ENCODE measurements at regions not wholly inside any gene's neighbourhood (a gene's known extent, or its start where the extent isn't known, plus 50 kb on each side); places are given as distances from the start of the nearest gene placed in this dataset.

- CTCF ChIA-PET: no interaction called here
- Histone ChIP-seq H3K9ac (replicated peaks; ENCODE audit: extremely low read depth, insufficient read depth, low read length) (no peak overlapping the region), H3K79me2 (ENCODE audit: control insufficient read depth, insufficient read depth, low read length) (no peaks in the 10 kb centered on the region), H3K4me3 (replicated peaks in 1 of 3; ENCODE audit: insufficient read depth in 1 of 3, low read depth in 1 of 3, low read length in 3 of 3) (no peak overlapping the region), H3K9me1 (replicated peaks; ENCODE audit: control insufficient read depth, extremely low read depth, insufficient read depth, low read length) (no peaks in the 10 kb centered on the region), H3K27me3 (ENCODE audit: control insufficient read depth in 2 of 2, insufficient read depth in 2 of 2, low read length in 2 of 2) (no peaks in the 10 kb centered on the region), H3K36me3 (ENCODE audit: control insufficient read depth in 2 of 2, extremely low read depth in 1 of 2, insufficient read depth in 2 of 2, low read length in 2 of 2) (no peaks in the 10 kb centered on the region), H2AFZ (ENCODE audit: low read depth, low read length) (no peak overlapping the region), H4K20me1 (replicated peaks; ENCODE audit: control insufficient read depth, extremely low read depth, insufficient read depth, low read length) (no peaks in the 10 kb centered on the region), H3K4me2 (ENCODE audit: insufficient read depth, low read length) (no peak overlapping the region), H3K4me1 (ENCODE audit: control insufficient read depth, extremely low read depth, insufficient read depth, low read length) (no peaks in the 10 kb centered on the region), H3K9me3 (replicated peaks; ENCODE audit: control insufficient read depth, insufficient read depth, low read length) (no peaks in the 10 kb centered on the region), H3K27ac (ENCODE audit: insufficient read depth, low read depth, low read length) (no peak overlapping the region)
- no TSS peak for BruUV-seq (replicated peaks)
- dilution Hi-C loops (cut with MboI; ENCODE audit: extremely low pct_ligation_motif_present, low sequenced_read_pairs) (no loop called here), intact Hi-C loops (cut with micrococcal nuclease) (no loop called here)
- POLR2A ChIA-PET: no interaction called here
- TF ChIP-seq, protein P1, sequence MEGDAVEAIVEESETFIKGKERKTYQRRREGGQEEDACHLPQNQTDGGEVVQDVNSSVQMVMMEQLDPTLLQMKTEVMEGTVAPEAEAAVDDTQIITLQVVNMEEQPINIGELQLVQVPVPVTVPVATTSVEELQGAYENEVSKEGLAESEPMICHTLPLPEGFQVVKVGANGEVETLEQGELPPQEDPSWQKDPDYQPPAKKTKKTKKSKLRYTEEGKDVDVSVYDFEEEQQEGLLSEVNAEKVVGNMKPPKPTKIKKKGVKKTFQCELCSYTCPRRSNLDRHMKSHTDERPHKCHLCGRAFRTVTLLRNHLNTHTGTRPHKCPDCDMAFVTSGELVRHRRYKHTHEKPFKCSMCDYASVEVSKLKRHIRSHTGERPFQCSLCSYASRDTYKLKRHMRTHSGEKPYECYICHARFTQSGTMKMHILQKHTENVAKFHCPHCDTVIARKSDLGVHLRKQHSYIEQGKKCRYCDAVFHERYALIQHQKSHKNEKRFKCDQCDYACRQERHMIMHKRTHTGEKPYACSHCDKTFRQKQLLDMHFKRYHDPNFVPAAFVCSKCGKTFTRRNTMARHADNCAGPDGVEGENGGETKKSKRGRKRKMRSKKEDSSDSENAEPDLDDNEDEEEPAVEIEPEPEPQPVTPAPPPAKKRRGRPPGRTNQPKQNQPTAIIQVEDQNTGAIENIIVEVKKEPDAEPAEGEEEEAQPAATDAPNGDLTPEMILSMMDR (IDR thresholded peaks at IDR 0.05; ENCODE audit: extremely low read depth in 1 of 2, insufficient read depth in 1 of 2, low read depth in 1 of 2, low read length in 2 of 2): no peak
- TF ChIP-seq FOS (IDR thresholded peaks at IDR 0.05; ENCODE audit: borderline replicate concordance, insufficient read depth, low read length) (no peak), POLR2AphosphoS5 (IDR thresholded peaks at IDR 0.05; ENCODE audit: insufficient read depth, low read depth, low read length) (no peak), MYC (IDR thresholded peaks at IDR 0.05; ENCODE audit: low read depth, low read length) (no peak), POLR2A (IDR thresholded peaks at IDR 0.05; ENCODE audit: low read depth, low read length) (no peak), JUN (IDR thresholded peaks at IDR 0.05; ENCODE audit: borderline replicate concordance, insufficient read depth, insufficient read length, low read depth) (no peak), MAX (IDR thresholded peaks at IDR 0.05; ENCODE audit: insufficient read depth, insufficient read length) (no peak), EZH2 (IDR thresholded peaks at IDR 0.05; ENCODE audit: borderline replicate concordance, low read depth, low read length, severe bottlenecking) (no peak), GATA2 (IDR thresholded peaks at IDR 0.05; ENCODE audit: insufficient read depth, insufficient read length, low read depth, low read length) (no peak)
- no peak for FAIRE-seq
- DNase-seq (ENCODE audit: low read depth, low spot score): no peak
Measured at GRCh38 chr5:31064215-31064614, 129.3 kb upstream of the CDH6 start.

Measured in endothelial cell of umbilical vein (primary cell).